Keratinocyte (primary cell): ENCODE measurements at regions not wholly inside any gene's neighbourhood (a gene's known extent, or its start where the extent isn't known, plus 50 kb on each side); places are given as distances from the start of the nearest gene placed in this dataset.
"Not testable (repeated sequence)": the region's sequence is repeated elsewhere in the genome, so short reads cannot be mapped to it uniquely, and the experiment has no call there.

Experiments used
- CTCF ChIP-seq, 3 experiments: IDR thresholded peaks in 1 of 3; conservative IDR thresholded peaks in 1 of 3; optimal IDR thresholded peaks in 1 of 3; 2 replicates in 2 of 3; 3 replicates in 1 of 3; pipeline versions ENCODE3 to v1.5.1; 2011; ENCODE audit warnings: low read length in 3 of 3, mild to moderate bottlenecking in 3 of 3, moderate library complexity in 2 of 3, control low read depth in 1 of 3, inconsistent platforms in 1 of 3; ENCODE audit not compliant: insufficient read depth in 2 of 3; ENCODE audit errors: extremely low read depth in 1 of 3
- EZH2 ChIP-seq: IDR thresholded peaks from one replicate; pipeline ENCODE4 v1.6.1; 2012; ENCODE audit warnings: inconsistent platforms, mild to moderate bottlenecking, low read length, moderate library complexity

GRCh38 chr6:60389094-60389493 lies 1896.9 kb downstream of the KHDRBS2 start:
- TF ChIP-seq CTCF (optimal IDR thresholded peaks at IDR 0.05 in 1 of 3, IDR thresholded peaks at IDR 0.05 in 1 of 3, conservative IDR thresholded peaks at IDR 0.05 in 1 of 3; ENCODE audit: extremely low read depth in 1 of 3, insufficient read depth in 2 of 3, low read length in 3 of 3); EZH2: not testable (repeated sequence)
